OCI-LY7 (cell line): ENCODE measurements at regions not wholly inside any gene's neighbourhood (a gene's known extent, or its start where the extent isn't known, plus 50 kb on each side); places are given as distances from the start of the nearest gene placed in this dataset.

Experiments used
- BruUV-seq: library from RNA; stranded (reverse); fragments of 400-500 nt; replicated peaks from 2 replicates; lab custom pipeline; 2021; lab: Mats Ljungman, UMichigan
- CTCF ChIA-PET: fragments of 300-600 bp; sonication (Branson Sonifier 250); formaldehyde crosslinking; loops from one replicate; lab custom pipeline; 2022; ENCODE audit warnings: antibody characterized with exemption; ENCODE audit not compliant: unreplicated experiment; lab: Charles Lee
- POLR2A ChIA-PET: fragments of 300-600 bp; sonication (Branson Sonifier 250); formaldehyde crosslinking; loops from one replicate; lab custom pipeline; 2022; ENCODE audit warnings: antibody characterized with exemption; lab: Charles Lee
- DNase-seq: peaks from one replicate; pipeline ENCODE4 v3.0.0-alpha.2; 2015; ENCODE audit warnings: low spot score
- H2AFZ ChIP-seq: fragments of 200-600 bp; sonication (generic), shearing (Covaris generic); 2 replicates; pipeline ENCODE4 v1.6.1; 2014; ENCODE audit warnings: mild to moderate bottlenecking, antibody characterized with exemption, low read length, moderate library complexity
- H3K27ac ChIP-seq: fragments of 200-600 bp; sonication (generic); 2 replicates; pipeline ENCODE4 v1.5.1; 2014; ENCODE audit warnings: mixed run types, low read depth, mild to moderate bottlenecking, moderate library complexity, low read length, inconsistent platforms; ENCODE audit not compliant: poor library complexity, severe bottlenecking
- H3K36me3 ChIP-seq: fragments of 200-600 bp; sonication (generic); 2 replicates; pipeline ENCODE4 v1.6.1; 2014; ENCODE audit warnings: mild to moderate bottlenecking, antibody characterized with exemption, low read length, moderate library complexity, mixed read lengths; ENCODE audit not compliant: insufficient read depth
- H3K4me1 ChIP-seq: fragments of 200-600 bp; sonication (generic); 2 replicates; pipeline ENCODE4 v1.5.1; 2014; ENCODE audit warnings: mild to moderate bottlenecking, low read length; ENCODE audit not compliant: insufficient read depth, poor library complexity, severe bottlenecking
- H3K4me2 ChIP-seq: fragments of 200-600 bp; sonication (generic); 2 replicates; pipeline ENCODE4 v1.6.1; 2014; ENCODE audit warnings: mild to moderate bottlenecking, low read length
- H3K4me3 ChIP-seq: fragments of 200-600 bp; sonication (generic); 2 replicates; pipeline ENCODE4 v1.5.1; 2014; ENCODE audit warnings: mild to moderate bottlenecking, low read depth, low read length; ENCODE audit not compliant: poor library complexity, severe bottlenecking
- H3K79me2 ChIP-seq: fragments of 200-600 bp; sonication (generic); 2 replicates; pipeline ENCODE4 v1.6.1; 2016; ENCODE audit warnings: low read depth, mild to moderate bottlenecking, low read length, moderate library complexity, mixed read lengths; ENCODE audit not compliant: insufficient read depth
- H3K9me2 ChIP-seq: fragments of 200-600 bp; sonication (generic); 2 replicates; pipeline ENCODE4 v1.6.1; 2016; ENCODE audit warnings: mild to moderate bottlenecking, low read length, mixed read lengths; ENCODE audit not compliant: insufficient read depth
- H3K9me3 ChIP-seq: fragments of 200-600 bp; sonication (generic); 2 replicates; pipeline ENCODE4 v1.6.1; 2014; ENCODE audit warnings: mild to moderate bottlenecking, mixed run types, low read length, mixed read lengths
- H4K20me1 ChIP-seq: fragments of 200-600 bp; sonication (generic); 2 replicates; pipeline ENCODE4 v1.6.1; 2014; ENCODE audit warnings: mild to moderate bottlenecking, antibody characterized with exemption, low read length, moderate library complexity, mixed read lengths; ENCODE audit not compliant: insufficient read depth
- EZH2phosphoT487 ChIP-seq: fragments of 200-600 bp; sonication (generic); IDR thresholded peaks from 2 replicates; pipeline ENCODE4 v1.6.1; 2018; ENCODE audit warnings: low read depth, borderline replicate concordance, mild to moderate bottlenecking, mixed run types, antibody characterized with exemption, low read length, moderate library complexity, mixed read lengths
- intact Hi-C: fragments of 100-400 bp; cut with micrococcal nuclease; formaldehyde crosslinking; loops from one replicate; pipeline ENCODE4 v1.10.0; 2022; ENCODE audit not compliant: unreplicated experiment
- TF ChIP-seq, protein P1 (sequence below): fragments of 200-600 bp; sonication (generic); conservative IDR thresholded peaks from 2 replicates; pipeline ENCODE4 v1.5.1; 2014; ENCODE audit warnings: mild to moderate bottlenecking, antibody characterized with exemption, low read length, moderate library complexity, mixed read lengths

DNA sequence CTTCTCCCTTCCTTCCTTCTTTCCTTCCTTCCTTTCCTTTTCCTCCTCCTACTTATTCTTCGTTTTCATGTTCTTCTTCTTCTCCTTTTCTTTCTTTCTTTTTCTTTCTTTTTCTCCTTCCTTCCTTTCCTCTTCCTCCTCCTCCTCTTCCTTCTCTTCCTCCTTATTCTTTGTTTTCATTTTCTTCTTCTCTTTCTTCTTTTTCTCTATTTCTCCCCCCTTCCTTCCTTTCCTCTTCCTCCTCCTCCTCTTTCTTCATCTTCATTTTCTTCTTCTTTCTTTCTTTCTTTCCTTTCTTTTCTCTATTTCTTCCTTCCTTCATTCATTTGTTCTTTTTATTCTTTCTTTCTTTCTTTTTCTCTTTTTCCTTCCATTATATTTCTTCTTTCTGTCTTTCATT lies 671.6 kb downstream of the IQCM start:
- no peaks in the 10 kb centered on the region for H3K36me3 ChIP-seq
- DNase-seq = no peak
- H3K4me1 ChIP-seq = no peaks in the 10 kb centered on the region
- ChIA-PET POLR2A (no interaction called here), CTCF (no interaction called here)
- no TSS peak for BruUV-seq
- no peaks in the 10 kb centered on the region for H3K9me3 ChIP-seq
- H3K79me2 ChIP-seq = no peaks in the 10 kb centered on the region
- intact Hi-C loops = no loop called here
- TF ChIP-seq EZH2phosphoT487 = no peak
- TF ChIP-seq, protein P1, sequence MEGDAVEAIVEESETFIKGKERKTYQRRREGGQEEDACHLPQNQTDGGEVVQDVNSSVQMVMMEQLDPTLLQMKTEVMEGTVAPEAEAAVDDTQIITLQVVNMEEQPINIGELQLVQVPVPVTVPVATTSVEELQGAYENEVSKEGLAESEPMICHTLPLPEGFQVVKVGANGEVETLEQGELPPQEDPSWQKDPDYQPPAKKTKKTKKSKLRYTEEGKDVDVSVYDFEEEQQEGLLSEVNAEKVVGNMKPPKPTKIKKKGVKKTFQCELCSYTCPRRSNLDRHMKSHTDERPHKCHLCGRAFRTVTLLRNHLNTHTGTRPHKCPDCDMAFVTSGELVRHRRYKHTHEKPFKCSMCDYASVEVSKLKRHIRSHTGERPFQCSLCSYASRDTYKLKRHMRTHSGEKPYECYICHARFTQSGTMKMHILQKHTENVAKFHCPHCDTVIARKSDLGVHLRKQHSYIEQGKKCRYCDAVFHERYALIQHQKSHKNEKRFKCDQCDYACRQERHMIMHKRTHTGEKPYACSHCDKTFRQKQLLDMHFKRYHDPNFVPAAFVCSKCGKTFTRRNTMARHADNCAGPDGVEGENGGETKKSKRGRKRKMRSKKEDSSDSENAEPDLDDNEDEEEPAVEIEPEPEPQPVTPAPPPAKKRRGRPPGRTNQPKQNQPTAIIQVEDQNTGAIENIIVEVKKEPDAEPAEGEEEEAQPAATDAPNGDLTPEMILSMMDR = no peak
- H3K9me2 ChIP-seq = no peaks in the 10 kb centered on the region
- no peak overlapping the region for H3K27ac ChIP-seq
- H3K4me3 ChIP-seq = no peak overlapping the region
- no peak overlapping the region for H3K4me2 ChIP-seq
- H2AFZ ChIP-seq = no peak overlapping the region
- H4K20me1 ChIP-seq = no peaks in the 10 kb centered on the region

DNA sequence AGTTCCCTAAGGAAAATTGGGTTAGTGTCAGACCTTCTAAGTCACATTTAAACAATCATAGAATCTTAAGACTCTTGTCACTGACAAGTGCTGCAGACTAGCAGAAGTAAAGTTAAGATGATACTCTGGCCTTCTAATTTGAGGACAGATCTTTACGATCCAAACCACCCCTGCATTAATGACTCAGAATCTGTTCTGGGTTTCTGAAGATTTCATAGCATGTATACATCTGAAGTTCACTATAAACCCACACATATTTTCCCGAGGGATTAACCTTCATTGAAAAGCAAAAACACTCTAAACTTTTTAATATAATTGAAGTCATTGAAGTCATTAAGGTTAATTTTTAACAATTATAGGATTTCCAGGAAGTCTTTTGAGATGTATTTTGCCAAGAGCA lies 674.3 kb downstream of the IQCM start:
- Histone ChIP-seq H3K9me3 (no peaks in the 10 kb centered on the region), H3K27ac (no peak overlapping the region), H3K4me1 (no peaks in the 10 kb centered on the region), H3K4me2 (no peak overlapping the region), H2AFZ (no peak overlapping the region), H3K79me2 (no peaks in the 10 kb centered on the region), H4K20me1 (no peaks in the 10 kb centered on the region), H3K4me3 (no peak overlapping the region), H3K36me3 (no peaks in the 10 kb centered on the region), H3K9me2 (no peaks in the 10 kb centered on the region)
- TF ChIP-seq, protein P1 = no peak
- no peak for TF ChIP-seq EZH2phosphoT487
- no peak for DNase-seq
- POLR2A ChIA-PET = interaction anchor here (0.7 kb wide), 2 partner anchors 195 to 312 kb away, joined by 3 read pairs; no protein-coding TSS in a partner anchor
- intact Hi-C loops = no loop called here
- CTCF ChIA-PET = no interaction called here
- no TSS peak for BruUV-seq

DNA sequence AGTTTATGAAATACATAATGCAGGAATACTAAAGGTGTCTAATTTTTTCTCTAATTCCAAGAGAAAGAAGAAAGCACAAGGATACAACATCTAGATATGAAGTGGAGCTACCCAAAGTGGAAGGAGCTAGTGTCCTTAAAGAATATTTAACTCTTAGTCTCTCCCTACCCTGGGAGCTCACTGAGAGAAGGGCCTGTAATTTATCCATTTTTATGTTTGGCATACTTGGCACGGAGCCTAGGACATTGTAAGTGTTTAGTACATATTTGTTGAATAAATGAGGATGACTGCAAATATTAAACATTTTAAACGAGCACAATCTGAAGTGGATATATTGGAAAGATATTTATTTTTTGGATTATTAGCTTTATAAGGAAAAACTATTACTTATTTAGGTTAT lies 674.8 kb downstream of the IQCM start:
- Histone ChIP-seq H3K4me1 (no peaks in the 10 kb centered on the region), H3K27ac (no peak overlapping the region), H3K79me2 (no peaks in the 10 kb centered on the region), H3K36me3 (no peaks in the 10 kb centered on the region), H3K9me3 (no peaks in the 10 kb centered on the region), H3K9me2 (no peaks in the 10 kb centered on the region), H2AFZ (no peak overlapping the region), H3K4me2 (no peak overlapping the region), H3K4me3 (no peak overlapping the region), H4K20me1 (no peaks in the 10 kb centered on the region)
- no peak for DNase-seq
- TF ChIP-seq EZH2phosphoT487 = no peak
- TF ChIP-seq, protein P1 = no peak
- intact Hi-C loops = no loop called here
- CTCF ChIA-PET = no interaction called here
- BruUV-seq = no TSS peak
- POLR2A ChIA-PET = no interaction called here
